Subcutaneous abdominal adipose tissue (tissue), 5 donors: ENCODE measurements at regions not wholly inside any gene's neighbourhood (a gene's known extent, or its start where the extent isn't known, plus 50 kb on each side); places are given as distances from the start of the nearest gene placed in this dataset.

Experiments
- H3K27ac ChIP-seq: one replicate; pipeline ENCODE4 v1.7.0; 2013; ENCODE audit warnings: low read depth, mild to moderate bottlenecking, inconsistent platforms, low read length, moderate library complexity
- H3K27me3 ChIP-seq, 5 donors: one replicate each; pipeline ENCODE4 v1.7.0; 2013; ENCODE audit warnings: low read length in 5 of 5, inconsistent platforms in 1 of 5; ENCODE audit not compliant: control insufficient read depth in 5 of 5, insufficient read depth in 4 of 5
- H3K36me3 ChIP-seq, 5 donors: one replicate each; pipeline ENCODE4 v1.7.0; 2013; ENCODE audit warnings: low read length in 5 of 5; ENCODE audit not compliant: control insufficient read depth in 5 of 5, insufficient read depth in 5 of 5
- H3K4me1 ChIP-seq, 5 donors: one replicate each; pipeline ENCODE4 v1.7.0; 2013; ENCODE audit warnings: low read length in 5 of 5, mild to moderate bottlenecking in 3 of 5, moderate library complexity in 1 of 5; ENCODE audit not compliant: control insufficient read depth in 5 of 5, insufficient read depth in 5 of 5
- H3K4me3 ChIP-seq, 5 donors: one replicate each; pipeline ENCODE4 v1.7.0; 2013; ENCODE audit warnings: low read length in 5 of 5, low read depth in 1 of 5
- H3K9ac ChIP-seq, 5 donors: one replicate each; pipeline ENCODE4 v1.7.0; 2013; ENCODE audit warnings: low read length in 5 of 5, mild to moderate bottlenecking in 4 of 5, moderate library complexity in 3 of 5
- H3K9me3 ChIP-seq, 5 donors: one replicate each; pipeline ENCODE4 v1.7.0; 2013; ENCODE audit warnings: low read length in 5 of 5; ENCODE audit not compliant: control insufficient read depth in 5 of 5
- donor health status: healthy.
- donor health status: healthy.
- donor health status: healthy.
- donor health status: healthy.
- donor health status: healthy.

GRCh38 chr3:101172516-101172915 is 147.9 kb downstream of the IMPG2 start:
- Histone ChIP-seq H3K9ac (no peak overlapping the region), H3K27ac (no peak overlapping the region), H3K27me3 (no peaks in the 10 kb centered on the region), H3K4me3 (no peak overlapping the region), H3K9me3 (no peaks in the 10 kb centered on the region), H3K36me3 (no peaks in the 10 kb centered on the region), H3K4me1 (no peaks in the 10 kb centered on the region)

DNA sequence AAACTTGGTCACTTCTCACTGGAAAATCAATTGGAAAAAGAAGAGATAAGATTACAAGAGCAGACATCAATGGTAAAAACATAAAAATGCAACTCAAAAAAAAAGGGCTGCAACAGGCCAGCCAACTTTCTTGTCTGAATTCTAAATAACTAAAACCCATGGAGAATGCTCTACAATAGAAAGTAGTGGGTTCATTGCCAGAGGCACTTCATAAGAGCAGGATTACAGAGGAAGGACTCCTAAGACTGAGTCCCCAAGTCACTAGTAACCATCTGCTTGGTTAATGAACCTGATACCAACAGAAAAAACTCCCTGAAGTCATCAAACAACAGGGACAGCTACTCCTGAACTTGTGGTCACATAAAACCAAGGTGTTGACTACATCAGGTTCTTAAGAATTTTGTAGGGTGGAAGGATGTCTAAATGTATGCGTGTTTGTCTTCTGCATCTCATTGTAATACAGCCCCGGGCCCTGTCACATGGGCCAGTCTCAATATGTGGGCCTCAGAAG is 148.6 kb downstream of the IMPG2 start:
- Histone ChIP-seq H3K4me1 (no peaks in the 10 kb centered on the region), H3K27ac (no peak overlapping the region), H3K36me3 (no peaks in the 10 kb centered on the region), H3K4me3 (no peak overlapping the region), H3K27me3 (no peaks in the 10 kb centered on the region), H3K9ac (no peak overlapping the region), H3K9me3 (no peaks in the 10 kb centered on the region)

DNA sequence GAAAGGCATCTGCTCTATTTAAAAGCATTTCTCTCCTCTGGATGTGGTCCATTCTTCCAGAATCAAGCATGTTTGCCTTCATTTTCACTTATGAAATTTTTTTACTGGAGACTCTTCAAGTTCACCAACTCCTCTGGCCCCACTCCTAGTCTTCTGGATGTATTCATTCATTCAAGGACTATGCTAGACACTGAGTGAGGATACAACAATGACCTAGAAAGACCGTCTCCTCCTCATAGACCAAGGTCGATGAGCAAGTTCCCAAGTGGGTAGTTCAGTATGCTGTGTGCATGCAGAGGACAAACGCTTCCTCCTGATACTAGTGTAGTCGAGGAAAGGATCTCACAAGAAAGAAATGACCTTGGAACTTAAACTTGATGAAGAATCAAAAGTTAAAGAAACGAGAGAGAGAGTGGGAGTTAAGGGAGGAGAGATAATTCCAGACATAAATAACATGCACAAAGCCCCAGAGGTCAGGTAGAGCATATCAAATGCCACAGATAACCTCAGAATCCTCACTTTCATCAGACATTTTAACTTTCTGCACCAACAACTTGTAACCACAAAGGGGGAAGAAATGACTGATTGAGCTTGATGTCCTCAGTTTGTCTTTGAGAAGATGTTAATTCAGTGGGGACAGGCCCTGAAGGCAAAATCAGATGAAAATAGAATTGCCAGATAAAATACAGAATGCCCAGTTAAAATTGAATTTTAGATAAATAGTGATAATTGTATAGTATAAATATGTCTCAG is 149.4 kb downstream of the IMPG2 start:
- no peak overlapping the region for H3K4me3 ChIP-seq
- no peaks in the 10 kb centered on the region for H3K27me3 ChIP-seq
- no peaks in the 10 kb centered on the region for H3K4me1 ChIP-seq
- no peak overlapping the region for H3K9ac ChIP-seq
- no peaks in the 10 kb centered on the region for H3K9me3 ChIP-seq
- no peaks in the 10 kb centered on the region for H3K36me3 ChIP-seq
- H3K27ac ChIP-seq = no peak overlapping the region

DNA sequence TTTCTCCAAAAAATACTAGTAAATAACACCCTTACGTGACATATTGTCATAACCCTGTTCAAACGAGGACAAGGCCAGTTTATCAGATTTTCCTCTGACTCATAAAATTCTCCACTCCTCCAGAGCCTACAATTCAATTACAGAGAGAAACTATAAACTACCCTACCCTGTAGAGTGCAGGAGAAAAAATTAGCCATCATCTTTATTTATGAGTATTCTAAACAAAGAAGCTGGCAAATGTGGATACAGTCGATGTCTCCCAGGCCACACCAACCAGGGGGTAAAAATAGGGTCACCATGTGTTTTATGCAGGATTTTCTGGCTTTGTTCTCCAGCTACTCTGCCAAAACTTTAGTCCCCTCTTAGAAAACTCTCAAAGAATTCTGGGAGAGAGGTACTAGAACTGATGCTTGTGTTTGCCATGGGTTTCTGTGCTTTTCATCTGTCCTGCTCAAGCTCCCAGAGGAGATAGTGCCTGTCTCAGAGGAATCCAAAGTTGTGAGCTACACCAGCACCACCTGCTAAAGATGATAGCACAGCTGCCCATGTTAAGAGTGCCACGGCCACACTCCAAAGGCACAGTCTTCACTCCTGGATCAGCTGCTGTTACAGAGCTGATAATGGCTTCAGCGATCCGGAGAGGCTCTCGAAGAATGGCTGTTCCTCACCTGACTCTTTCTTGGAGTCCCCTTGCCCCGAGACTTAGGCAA is 150.2 kb downstream of the IMPG2 start:
- H3K9ac ChIP-seq = no peak overlapping the region
- no peaks in the 10 kb centered on the region for H3K36me3 ChIP-seq
- H3K27me3 ChIP-seq = no peaks in the 10 kb centered on the region
- H3K27ac ChIP-seq = no peak overlapping the region
- H3K9me3 ChIP-seq = no peaks in the 10 kb centered on the region
- no peaks in the 10 kb centered on the region for H3K4me1 ChIP-seq
- H3K4me3 ChIP-seq = no peak overlapping the region

GRCh38 chr3:101169516-101169915 is 150.9 kb downstream of the IMPG2 start:
- H3K4me1 ChIP-seq = no peaks in the 10 kb centered on the region
- no peaks in the 10 kb centered on the region for H3K36me3 ChIP-seq
- H3K9ac ChIP-seq = no peak overlapping the region
- H3K27ac ChIP-seq = no peak overlapping the region
- H3K4me3 ChIP-seq = no peak overlapping the region
- no peaks in the 10 kb centered on the region for H3K9me3 ChIP-seq
- H3K27me3 ChIP-seq = no peaks in the 10 kb centered on the region

GRCh38 chr3:101167376-101167775 is 153.0 kb downstream of the IMPG2 start:
- Histone ChIP-seq H3K36me3 (no peaks in the 10 kb centered on the region), H3K9ac (no peak overlapping the region), H3K27me3 (no peaks in the 10 kb centered on the region), H3K9me3 (no peaks in the 10 kb centered on the region), H3K27ac (no peak overlapping the region), H3K4me3 (no peak overlapping the region), H3K4me1 (no peaks in the 10 kb centered on the region)

DNA sequence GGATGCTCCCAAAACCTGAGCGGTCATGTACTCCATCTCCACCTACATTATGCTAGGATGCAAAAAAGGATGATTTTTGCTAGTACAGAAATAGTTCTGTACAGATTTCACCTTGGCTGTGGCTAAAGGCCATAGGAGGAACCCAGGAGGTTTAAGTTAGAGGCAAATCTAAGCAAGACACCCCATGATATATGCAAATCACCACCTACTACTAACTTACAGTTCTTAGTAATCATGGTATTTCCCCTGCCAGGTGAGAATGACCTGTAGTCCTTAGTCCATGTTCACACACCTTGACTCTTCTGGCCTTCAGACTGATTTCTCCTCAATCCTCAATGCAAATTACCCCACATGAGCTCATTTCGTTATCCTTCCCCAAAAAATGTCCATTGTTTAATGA is 154.2 kb downstream of the IMPG2 start:
- no peaks in the 10 kb centered on the region for H3K36me3 ChIP-seq
- H3K27ac ChIP-seq = no peak overlapping the region
- no peaks in the 10 kb centered on the region for H3K4me1 ChIP-seq
- no peaks in the 10 kb centered on the region for H3K9me3 ChIP-seq
- no peak overlapping the region for H3K4me3 ChIP-seq
- no peaks in the 10 kb centered on the region for H3K27me3 ChIP-seq
- H3K9ac ChIP-seq = no peak overlapping the region

GRCh38 chr3:101163554-101163953 is 156.8 kb downstream of the IMPG2 start:
- no peak overlapping the region for H3K4me3 ChIP-seq

GRCh38 chr3:101159478-101159877 is 160.9 kb downstream of the IMPG2 start:
- Histone ChIP-seq H3K27me3 (no peaks in the 10 kb centered on the region), H3K4me3 (no peak overlapping the region), H3K27ac (no peak overlapping the region), H3K36me3 (no peaks in the 10 kb centered on the region), H3K9ac (no peak overlapping the region), H3K9me3 (no peaks in the 10 kb centered on the region), H3K4me1 (peaks cover 0 to 4% (median 0%) of the 10 kb centered on the region in 5 donors)

More at GRCh38 chr3:101163554-101163953, 156.8 kb downstream of the IMPG2 start:
- H3K9ac ChIP-seq = no peak overlapping the region
- H3K27me3 ChIP-seq = no peaks in the 10 kb centered on the region
- H3K36me3 ChIP-seq = no peaks in the 10 kb centered on the region
- H3K9me3 ChIP-seq = no peaks in the 10 kb centered on the region
- no peaks in the 10 kb centered on the region for H3K4me1 ChIP-seq
- no peak overlapping the region for H3K27ac ChIP-seq

DNA sequence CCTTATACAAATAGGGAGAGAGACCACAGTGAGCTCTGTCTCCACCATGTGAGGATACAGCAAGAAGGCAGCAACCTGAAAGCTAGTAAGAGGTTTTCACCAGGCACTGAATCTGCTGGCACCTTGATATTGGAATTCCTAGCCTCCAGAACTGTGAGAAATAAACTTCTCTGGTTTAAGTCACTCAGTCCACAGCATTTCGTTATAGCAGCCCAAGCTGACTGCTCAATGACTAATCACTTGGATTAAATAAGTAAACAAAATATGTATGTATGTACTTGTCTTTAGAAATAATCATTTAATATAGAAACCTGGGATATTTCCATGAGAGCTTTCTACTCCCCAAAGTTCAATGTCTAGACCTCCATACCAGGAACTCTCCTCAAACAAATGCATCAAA is 162.0 kb downstream of the IMPG2 start:
- no peak overlapping the region for H3K4me3 ChIP-seq
- no peak overlapping the region for H3K9ac ChIP-seq
- peaks cover 0 to 4% (median 0%) of the 10 kb centered on the region in 5 donors for H3K4me1 ChIP-seq
- no peak overlapping the region for H3K27ac ChIP-seq
- no peaks in the 10 kb centered on the region for H3K36me3 ChIP-seq
- H3K9me3 ChIP-seq = no peaks in the 10 kb centered on the region
- H3K27me3 ChIP-seq = no peaks in the 10 kb centered on the region
